GM12864 (cell line): ENCODE measurements at regions not wholly inside any gene's neighbourhood (a gene's known extent, or its start where the extent isn't known, plus 50 kb on each side); places are given as distances from the start of the nearest gene placed in this dataset.
"Not testable (repeated sequence)": the region's sequence is repeated elsewhere in the genome, so short reads cannot be mapped to it uniquely, and the experiment has no call there.

Experiments
- DNase-seq: peaks from one replicate; pipeline ENCODE4 v3.0.0-alpha.2; 2011; ENCODE audit warnings: low read depth
- H3K4me3 ChIP-seq: 2 replicates; pipeline ENCODE4 v1.5.1; 2011; ENCODE audit warnings: mild to moderate bottlenecking, low read depth, low read length, control low read depth
- TF ChIP-seq, protein P1 (sequence below): IDR thresholded peaks from 2 replicates; pipeline ENCODE4 v1.5.1; 2011; ENCODE audit warnings: low read depth, mild to moderate bottlenecking, moderate library complexity, low read length, control low read depth, inconsistent platforms; ENCODE audit errors: missing control alignments

DNA sequence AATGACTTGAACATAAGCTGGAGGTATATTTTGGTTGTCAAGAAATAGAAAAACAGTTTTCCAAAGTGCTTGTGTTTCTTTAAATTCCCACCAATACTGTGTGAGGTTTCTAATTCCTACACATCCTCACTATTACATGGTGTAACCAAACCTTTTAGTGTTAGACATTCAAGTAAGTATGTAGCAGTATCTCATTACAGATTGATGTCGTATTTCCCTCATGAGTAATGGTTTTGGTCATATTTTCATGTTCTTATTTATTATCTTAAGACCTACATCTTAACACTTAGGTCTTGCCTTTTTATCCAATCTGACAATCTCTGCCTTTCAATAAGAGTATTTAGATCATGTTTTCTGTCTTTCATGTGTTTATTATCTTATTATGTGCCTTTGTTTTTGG lies 253.7 kb upstream of the ANXA10 start:
- no peak for DNase-seq
- H3K4me3 ChIP-seq: no peak overlapping the region
- TF ChIP-seq, protein P1, sequence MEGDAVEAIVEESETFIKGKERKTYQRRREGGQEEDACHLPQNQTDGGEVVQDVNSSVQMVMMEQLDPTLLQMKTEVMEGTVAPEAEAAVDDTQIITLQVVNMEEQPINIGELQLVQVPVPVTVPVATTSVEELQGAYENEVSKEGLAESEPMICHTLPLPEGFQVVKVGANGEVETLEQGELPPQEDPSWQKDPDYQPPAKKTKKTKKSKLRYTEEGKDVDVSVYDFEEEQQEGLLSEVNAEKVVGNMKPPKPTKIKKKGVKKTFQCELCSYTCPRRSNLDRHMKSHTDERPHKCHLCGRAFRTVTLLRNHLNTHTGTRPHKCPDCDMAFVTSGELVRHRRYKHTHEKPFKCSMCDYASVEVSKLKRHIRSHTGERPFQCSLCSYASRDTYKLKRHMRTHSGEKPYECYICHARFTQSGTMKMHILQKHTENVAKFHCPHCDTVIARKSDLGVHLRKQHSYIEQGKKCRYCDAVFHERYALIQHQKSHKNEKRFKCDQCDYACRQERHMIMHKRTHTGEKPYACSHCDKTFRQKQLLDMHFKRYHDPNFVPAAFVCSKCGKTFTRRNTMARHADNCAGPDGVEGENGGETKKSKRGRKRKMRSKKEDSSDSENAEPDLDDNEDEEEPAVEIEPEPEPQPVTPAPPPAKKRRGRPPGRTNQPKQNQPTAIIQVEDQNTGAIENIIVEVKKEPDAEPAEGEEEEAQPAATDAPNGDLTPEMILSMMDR: no peak

DNA sequence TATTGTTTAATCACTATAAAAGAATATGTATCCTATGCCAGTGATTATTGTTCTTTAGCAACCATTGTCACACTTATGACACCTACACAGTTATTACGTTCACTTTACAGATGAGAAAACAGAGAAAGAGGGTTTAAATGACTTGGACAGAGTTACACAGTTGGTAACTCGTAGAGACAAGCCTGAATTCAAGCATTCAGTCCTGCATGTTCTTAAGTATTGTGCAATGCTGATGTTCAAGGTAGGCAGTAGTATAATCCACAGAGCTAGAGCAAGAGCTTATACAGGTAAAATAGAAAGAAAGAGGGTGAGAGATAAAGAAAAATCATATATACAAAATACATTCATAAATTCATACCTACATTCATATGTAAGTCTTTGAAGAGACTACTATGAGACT lies 249.8 kb upstream of the ANXA10 start:
- DNase-seq: no peak
- H3K4me3 ChIP-seq: no peak overlapping the region
- TF ChIP-seq, protein P1: no peak

DNA sequence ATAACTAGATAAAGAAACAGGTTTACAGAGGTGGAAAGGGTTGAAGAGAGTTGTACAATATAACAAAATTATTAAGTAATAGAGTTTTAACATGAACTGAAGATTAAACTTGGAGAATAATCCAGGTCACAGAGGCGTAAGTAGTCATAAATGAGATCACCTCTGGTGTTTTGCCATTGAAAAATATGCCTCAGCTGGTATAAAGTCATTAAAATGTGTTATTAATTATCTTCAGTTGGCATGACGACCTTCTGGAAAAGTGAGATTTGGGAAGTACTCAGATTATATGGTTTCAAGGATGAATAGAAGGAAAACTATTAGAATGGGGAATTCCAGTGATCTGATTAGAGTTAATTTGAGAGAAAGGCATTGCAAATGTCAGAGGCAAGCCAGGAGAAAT lies 237.5 kb upstream of the ANXA10 start:
- no peak for DNase-seq
- TF ChIP-seq, protein P1: no peak
- H3K4me3 ChIP-seq: no peak overlapping the region

DNA sequence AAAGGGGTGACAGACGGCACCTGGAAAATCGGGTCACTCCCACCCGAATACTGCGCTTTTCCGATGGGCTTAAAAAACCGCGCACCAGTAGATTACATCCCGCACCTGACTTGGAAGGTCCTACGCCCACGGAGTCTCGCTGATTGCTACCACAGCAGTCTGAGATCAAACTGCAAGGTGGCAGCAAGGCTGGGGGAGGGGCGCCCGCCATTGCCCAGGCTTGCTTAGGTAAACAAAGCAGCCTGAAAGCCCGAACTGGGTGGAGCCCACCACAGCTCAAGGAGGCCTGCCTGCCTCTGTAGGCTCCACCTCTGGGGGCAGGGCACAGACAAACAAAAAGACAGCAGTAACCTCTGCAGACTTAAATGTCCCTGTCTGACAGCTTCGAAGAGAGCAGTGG lies 234.2 kb upstream of the ANXA10 start:
- not testable (repeated sequence) for DNase-seq, H3K4me3 ChIP-seq

DNA sequence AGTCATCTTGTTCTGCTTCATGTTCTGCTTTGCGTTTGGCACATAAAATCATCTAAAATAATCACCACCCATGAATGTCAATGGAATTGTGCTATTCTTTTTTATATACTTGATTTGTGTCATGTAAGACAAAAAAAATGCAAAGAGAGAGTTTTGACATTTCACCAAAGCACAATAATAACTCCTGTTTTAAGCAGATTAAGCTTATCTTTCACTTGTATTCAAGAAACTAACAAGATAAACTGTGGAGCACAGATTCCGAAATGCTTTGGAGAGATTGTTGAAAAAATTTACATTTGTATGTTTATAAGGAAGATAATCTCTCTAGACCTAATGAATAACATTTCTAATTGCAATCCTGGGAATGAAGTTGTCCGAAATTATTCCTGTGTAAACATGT lies 225.1 kb upstream of the ANXA10 start:
- no peak for DNase-seq
- TF ChIP-seq, protein P1: no peak
- no peak overlapping the region for H3K4me3 ChIP-seq

DNA sequence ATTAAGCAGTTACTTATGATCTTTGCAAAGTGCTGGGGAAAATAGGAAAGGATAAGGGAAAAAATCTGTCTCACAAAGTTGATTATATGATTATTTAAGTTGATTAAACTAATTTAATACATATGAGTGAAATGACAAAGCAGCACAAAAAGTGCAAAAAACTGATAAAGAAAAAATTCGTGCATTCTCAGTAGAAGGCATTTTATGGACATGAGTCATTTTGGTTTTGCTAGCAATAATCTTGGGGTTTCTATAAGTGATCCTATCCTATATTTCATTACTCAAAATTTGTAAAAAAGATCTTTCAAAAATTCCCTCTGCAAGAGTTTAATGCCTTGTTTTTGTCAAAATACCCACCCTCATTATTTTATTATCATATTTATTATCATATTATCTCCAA lies 224.2 kb upstream of the ANXA10 start:
- TF ChIP-seq, protein P1: no peak
- DNase-seq: no peak

DNA sequence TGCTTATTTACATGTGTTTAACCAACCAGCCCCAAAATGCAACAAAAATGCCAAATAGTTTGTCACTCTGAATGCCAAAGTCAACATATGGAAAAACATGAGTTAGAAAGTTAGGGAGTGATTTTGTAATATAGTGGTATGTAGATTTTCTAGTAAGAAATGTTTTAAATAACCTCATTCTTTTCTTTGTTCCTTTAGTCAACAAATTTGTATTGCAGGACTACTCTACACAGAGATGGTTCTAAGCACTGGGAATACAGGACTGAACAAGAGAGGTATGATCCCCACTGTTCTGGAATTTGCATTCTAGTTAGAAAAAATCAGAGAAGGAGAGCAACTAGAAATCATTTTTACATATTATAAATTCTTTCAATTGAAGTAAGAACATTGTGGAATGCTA lies 218.8 kb upstream of the ANXA10 start:
- TF ChIP-seq, protein P1: no peak
- H3K4me3 ChIP-seq: no peak overlapping the region
- no peak for DNase-seq

More for the DNA sequence above, 224.2 kb upstream of the ANXA10 start:
- no peak overlapping the region for H3K4me3 ChIP-seq

DNA sequence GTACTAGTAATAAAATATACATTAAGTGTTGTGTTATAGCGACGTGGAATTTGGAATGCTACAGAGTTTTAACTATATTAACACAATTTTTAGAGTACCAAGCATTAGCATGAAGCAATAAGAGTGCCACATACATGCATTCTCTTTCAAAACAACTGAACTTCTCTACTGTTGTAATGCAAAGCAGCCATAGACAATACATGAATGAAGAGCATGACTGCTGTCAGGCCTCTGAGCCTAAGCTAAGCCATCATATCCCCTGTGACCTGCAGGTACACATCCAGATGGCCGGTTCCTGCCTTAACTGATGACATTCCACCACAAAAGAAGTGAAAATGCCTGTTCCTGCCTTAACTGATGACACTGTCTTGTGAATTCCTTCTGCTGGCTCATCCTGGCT lies 216.2 kb upstream of the ANXA10 start:
- not testable (repeated sequence) for DNase-seq, H3K4me3 ChIP-seq

DNA sequence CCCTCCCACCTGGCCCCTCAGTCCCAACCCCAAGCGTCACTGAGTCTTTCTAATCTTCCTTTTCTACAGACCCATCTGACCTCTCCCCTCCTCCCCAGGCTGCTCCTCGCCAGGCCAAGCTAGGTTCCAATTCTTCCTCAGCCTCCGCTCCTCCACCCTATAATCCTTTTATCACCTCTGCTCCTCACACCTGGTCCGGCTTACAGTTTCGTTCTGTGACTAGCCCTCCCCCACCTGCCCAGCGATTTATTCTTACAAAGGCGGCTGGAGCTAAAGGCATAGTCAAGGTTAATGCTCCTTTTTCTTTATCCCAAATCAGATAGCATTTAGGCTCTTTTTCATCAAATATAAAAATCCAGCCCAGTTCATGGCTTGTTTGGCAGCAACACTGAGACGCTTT lies 214.5 kb upstream of the ANXA10 start:
- not testable (repeated sequence) for DNase-seq, H3K4me3 ChIP-seq
